ENCODE measurements at regions not wholly inside any gene's neighbourhood (a gene's known extent, or its start where the extent isn't known, plus 50 kb on each side); places are given as distances from the start of the nearest gene placed in this dataset.

GRCh38 chr4:20378181-20378580, 126.5 kb downstream of the SLIT2 start:
- Histone ChIP-seq H3K4me3 (ENCODE audit: low read length in 2 of 2) (no peak overlapping the region), H3K4me1 (ENCODE audit: control insufficient read depth, insufficient read depth, low read length) (no peaks in the 10 kb centered on the region), H3K9me3 (ENCODE audit: control insufficient read depth in 2 of 2, low read length in 2 of 2) (no peaks in the 10 kb centered on the region), H3K9ac (ENCODE audit: low read length in 2 of 2) (no peak overlapping the region), H3K27me3 (ENCODE audit: control insufficient read depth in 1 of 2, insufficient read depth in 2 of 2, low read length in 2 of 2) (no peaks in the 10 kb centered on the region), H3K27ac (ENCODE audit: low read length) (no peak overlapping the region), H3K36me3 (ENCODE audit: control insufficient read depth in 2 of 2, insufficient read depth in 2 of 2, low read length in 2 of 2) (no peaks in the 10 kb centered on the region)

- H3K4me3 ChIP-seq (ENCODE audit: low read length in 2 of 2), result no peak overlapping the region
- H3K9me3 ChIP-seq (ENCODE audit: control insufficient read depth in 2 of 2, low read length in 2 of 2), result no peaks in the 10 kb centered on the region
- no peak overlapping the region for H3K27ac ChIP-seq (ENCODE audit: low read length)
- no peaks in the 10 kb centered on the region for H3K36me3 ChIP-seq (ENCODE audit: control insufficient read depth in 2 of 2, insufficient read depth in 2 of 2, low read length in 2 of 2)
- H3K9ac ChIP-seq (ENCODE audit: low read length in 2 of 2), result no peak overlapping the region
- H3K27me3 ChIP-seq (ENCODE audit: control insufficient read depth in 1 of 2, insufficient read depth in 2 of 2, low read length in 2 of 2), result no peaks in the 10 kb centered on the region
- no peaks in the 10 kb centered on the region for H3K4me1 ChIP-seq (ENCODE audit: control insufficient read depth, insufficient read depth, low read length)
These were observed 129.3 kb downstream of the SLIT2 start for GRCh38 chr4:20381005-20381404.

- no peak overlapping the region for H3K9ac ChIP-seq (ENCODE audit: low read length in 2 of 2)
- H3K36me3 ChIP-seq (ENCODE audit: control insufficient read depth in 2 of 2, insufficient read depth in 2 of 2, low read length in 2 of 2), result no peaks in the 10 kb centered on the region
- no peaks in the 10 kb centered on the region for H3K9me3 ChIP-seq (ENCODE audit: control insufficient read depth in 2 of 2, low read length in 2 of 2)
- no peak overlapping the region for H3K4me3 ChIP-seq (ENCODE audit: low read length in 2 of 2)
- H3K4me1 ChIP-seq (ENCODE audit: control insufficient read depth, insufficient read depth, low read length), result no peaks in the 10 kb centered on the region
- H3K27ac ChIP-seq (ENCODE audit: low read length), result no peak overlapping the region
- H3K27me3 ChIP-seq (ENCODE audit: control insufficient read depth in 1 of 2, insufficient read depth in 2 of 2, low read length in 2 of 2), result no peaks in the 10 kb centered on the region
These were observed 131.6 kb downstream of the SLIT2 start for GRCh38 chr4:20383283-20383682.

GRCh38 chr4:20383969-20384368, 132.3 kb downstream of the SLIT2 start:
- no peak overlapping the region for H3K4me3 ChIP-seq (ENCODE audit: low read length in 2 of 2)
- H3K36me3 ChIP-seq (ENCODE audit: control insufficient read depth in 2 of 2, insufficient read depth in 2 of 2, low read length in 2 of 2), result no peaks in the 10 kb centered on the region
- no peaks in the 10 kb centered on the region for H3K4me1 ChIP-seq (ENCODE audit: control insufficient read depth, insufficient read depth, low read length)
- H3K27ac ChIP-seq (ENCODE audit: low read length), result no peak overlapping the region
- no peak overlapping the region for H3K9ac ChIP-seq (ENCODE audit: low read length in 2 of 2)
- H3K9me3 ChIP-seq (ENCODE audit: control insufficient read depth in 2 of 2, low read length in 2 of 2), result no peaks in the 10 kb centered on the region
- no peaks in the 10 kb centered on the region for H3K27me3 ChIP-seq (ENCODE audit: control insufficient read depth in 1 of 2, insufficient read depth in 2 of 2, low read length in 2 of 2)

- H3K36me3 ChIP-seq (ENCODE audit: control insufficient read depth in 2 of 2, insufficient read depth in 2 of 2, low read length in 2 of 2), result no peaks in the 10 kb centered on the region
- no peaks in the 10 kb centered on the region for H3K4me1 ChIP-seq (ENCODE audit: control insufficient read depth, insufficient read depth, low read length)
- H3K9ac ChIP-seq (ENCODE audit: low read length in 2 of 2), result no peak overlapping the region
- H3K4me3 ChIP-seq (ENCODE audit: low read length in 2 of 2), result no peak overlapping the region
- no peak overlapping the region for H3K27ac ChIP-seq (ENCODE audit: low read length)
- no peaks in the 10 kb centered on the region for H3K27me3 ChIP-seq (ENCODE audit: control insufficient read depth in 1 of 2, insufficient read depth in 2 of 2, low read length in 2 of 2)
- no peaks in the 10 kb centered on the region for H3K9me3 ChIP-seq (ENCODE audit: control insufficient read depth in 2 of 2, low read length in 2 of 2)
These were observed 132.8 kb downstream of the SLIT2 start for GRCh38 chr4:20384456-20384855.

- H3K9ac ChIP-seq (ENCODE audit: low read length in 2 of 2), result no peak overlapping the region
- no peak overlapping the region for H3K27ac ChIP-seq (ENCODE audit: low read length)
- no peaks in the 10 kb centered on the region for H3K4me1 ChIP-seq (ENCODE audit: control insufficient read depth, insufficient read depth, low read length)
- H3K36me3 ChIP-seq (ENCODE audit: control insufficient read depth in 2 of 2, insufficient read depth in 2 of 2, low read length in 2 of 2), result no peaks in the 10 kb centered on the region
- H3K27me3 ChIP-seq (ENCODE audit: control insufficient read depth in 1 of 2, insufficient read depth in 2 of 2, low read length in 2 of 2), result no peaks in the 10 kb centered on the region
- H3K4me3 ChIP-seq (ENCODE audit: low read length in 2 of 2), result no peak overlapping the region
- no peaks in the 10 kb centered on the region for H3K9me3 ChIP-seq (ENCODE audit: control insufficient read depth in 2 of 2, low read length in 2 of 2)
These were observed 134.5 kb downstream of the SLIT2 start for GRCh38 chr4:20386001-20386740.

- no peak overlapping the region for H3K27ac ChIP-seq (ENCODE audit: low read length)
- H3K4me1 ChIP-seq (ENCODE audit: control insufficient read depth, insufficient read depth, low read length), result no peaks in the 10 kb centered on the region
- H3K9ac ChIP-seq (ENCODE audit: low read length in 2 of 2), result no peak overlapping the region
- no peaks in the 10 kb centered on the region for H3K27me3 ChIP-seq (ENCODE audit: control insufficient read depth in 1 of 2, insufficient read depth in 2 of 2, low read length in 2 of 2)
- no peaks in the 10 kb centered on the region for H3K9me3 ChIP-seq (ENCODE audit: control insufficient read depth in 2 of 2, low read length in 2 of 2)
- no peak overlapping the region for H3K4me3 ChIP-seq (ENCODE audit: low read length in 2 of 2)
- no peaks in the 10 kb centered on the region for H3K36me3 ChIP-seq (ENCODE audit: control insufficient read depth in 2 of 2, insufficient read depth in 2 of 2, low read length in 2 of 2)
These were observed 135.2 kb downstream of the SLIT2 start for GRCh38 chr4:20386906-20387305.

- Histone ChIP-seq H3K27ac (ENCODE audit: low read length) (no peak overlapping the region), H3K36me3 (ENCODE audit: control insufficient read depth in 2 of 2, insufficient read depth in 2 of 2, low read length in 2 of 2) (no peaks in the 10 kb centered on the region), H3K9me3 (ENCODE audit: control insufficient read depth in 2 of 2, low read length in 2 of 2) (no peaks in the 10 kb centered on the region), H3K9ac (ENCODE audit: low read length in 2 of 2) (no peak overlapping the region), H3K27me3 (ENCODE audit: control insufficient read depth in 1 of 2, insufficient read depth in 2 of 2, low read length in 2 of 2) (no peaks in the 10 kb centered on the region), H3K4me3 (ENCODE audit: low read length in 2 of 2) (no peak overlapping the region), H3K4me1 (ENCODE audit: control insufficient read depth, insufficient read depth, low read length) (no peaks in the 10 kb centered on the region)
These were observed 139.5 kb downstream of the SLIT2 start for GRCh38 chr4:20391198-20391597.

GRCh38 chr4:20391912-20392311, 140.2 kb downstream of the SLIT2 start:
- no peaks in the 10 kb centered on the region for H3K36me3 ChIP-seq (ENCODE audit: control insufficient read depth in 2 of 2, insufficient read depth in 2 of 2, low read length in 2 of 2)
- no peaks in the 10 kb centered on the region for H3K4me1 ChIP-seq (ENCODE audit: control insufficient read depth, insufficient read depth, low read length)
- no peak overlapping the region for H3K4me3 ChIP-seq (ENCODE audit: low read length in 2 of 2)
- H3K9ac ChIP-seq (ENCODE audit: low read length in 2 of 2), result no peak overlapping the region
- no peaks in the 10 kb centered on the region for H3K9me3 ChIP-seq (ENCODE audit: control insufficient read depth in 2 of 2, low read length in 2 of 2)
- no peaks in the 10 kb centered on the region for H3K27me3 ChIP-seq (ENCODE audit: control insufficient read depth in 1 of 2, insufficient read depth in 2 of 2, low read length in 2 of 2)
- H3K27ac ChIP-seq (ENCODE audit: low read length), result no peak overlapping the region

GRCh38 chr4:20393486-20394100, 141.9 kb downstream of the SLIT2 start:
- Histone ChIP-seq H3K27me3 (ENCODE audit: control insufficient read depth in 1 of 2, insufficient read depth in 2 of 2, low read length in 2 of 2) (no peaks in the 10 kb centered on the region), H3K4me1 (ENCODE audit: control insufficient read depth, insufficient read depth, low read length) (no peaks in the 10 kb centered on the region), H3K27ac (ENCODE audit: low read length) (no peak overlapping the region)

GRCh38 chr4:20394512-20394911, 142.8 kb downstream of the SLIT2 start:
- no peak overlapping the region for H3K27ac ChIP-seq (ENCODE audit: low read length)
- H3K9ac ChIP-seq (ENCODE audit: low read length in 2 of 2), result no peak overlapping the region
- H3K9me3 ChIP-seq (ENCODE audit: control insufficient read depth in 2 of 2, low read length in 2 of 2), result no peaks in the 10 kb centered on the region
- no peaks in the 10 kb centered on the region for H3K4me1 ChIP-seq (ENCODE audit: control insufficient read depth, insufficient read depth, low read length)
- no peak overlapping the region for H3K4me3 ChIP-seq (ENCODE audit: low read length in 2 of 2)
- no peaks in the 10 kb centered on the region for H3K36me3 ChIP-seq (ENCODE audit: control insufficient read depth in 2 of 2, insufficient read depth in 2 of 2, low read length in 2 of 2)
- H3K27me3 ChIP-seq (ENCODE audit: control insufficient read depth in 1 of 2, insufficient read depth in 2 of 2, low read length in 2 of 2), result no peaks in the 10 kb centered on the region

More at GRCh38 chr4:20393486-20394100, 141.9 kb downstream of the SLIT2 start:
- H3K36me3 ChIP-seq (ENCODE audit: control insufficient read depth in 2 of 2, insufficient read depth in 2 of 2, low read length in 2 of 2), result no peaks in the 10 kb centered on the region
- H3K9me3 ChIP-seq (ENCODE audit: control insufficient read depth in 2 of 2, low read length in 2 of 2), result no peaks in the 10 kb centered on the region
- H3K4me3 ChIP-seq (ENCODE audit: low read length in 2 of 2), result no peak overlapping the region
- H3K9ac ChIP-seq (ENCODE audit: low read length in 2 of 2), result no peak overlapping the region
